Gastroesophageal sphincter (tissue), 3 donors: ENCODE measurements at regions not wholly inside any gene's neighbourhood (a gene's known extent, or its start where the extent isn't known, plus 50 kb on each side); places are given as distances from the start of the nearest gene placed in this dataset.

Source experiments
- CTCF ChIP-seq, 4 experiments: fragments of 200-600 bp in 2 of 4; fragments of 450-650 bp in 2 of 4; sonication (generic) in 1 of 4; IDR thresholded peaks; one replicate each; pipeline ENCODE4 v1.5.1; 2017 to 2019; ENCODE audit warnings: antibody characterized with exemption in 4 of 4, mild to moderate bottlenecking in 2 of 4, moderate library complexity in 2 of 4
- EP300 ChIP-seq: sonication (generic); formaldehyde crosslinking; IDR thresholded peaks from one replicate; pipeline ENCODE4 v1.6.1; 2017; ENCODE audit warnings: antibody characterized with exemption, mild to moderate bottlenecking
- POLR2A ChIP-seq, 2 donors: fragments of 450-650 bp; IDR thresholded peaks; one replicate each; pipeline ENCODE4 v1.6.1; 2017; ENCODE audit warnings: antibody characterized with exemption in 2 of 2, mild to moderate bottlenecking in 2 of 2, moderate library complexity in 1 of 2

- no peak for TF ChIP-seq POLR2A (IDR thresholded peaks at IDR 0.05)
- TF ChIP-seq EP300, result no peak
- TF ChIP-seq CTCF (IDR thresholded peaks at IDR 0.05), result no peak
Observed at GRCh38 chr5:31000287-31000686, 193.2 kb upstream of the CDH6 start.
